Natural killer cell (primary cell): ENCODE measurements at regions not wholly inside any gene's neighbourhood (a gene's known extent, or its start where the extent isn't known, plus 50 kb on each side); places are given as distances from the start of the nearest gene placed in this dataset.

ENCODE experiments used
- ATAC-seq, 3 donors: fragments of 150-1000 bp in 2 of 3; fragments of 200-7000 bp in 1 of 3; cut with Tn5 transposase; 1 replicate in 1 of 3; 2 replicates in 2 of 3; pipeline ENCODE4 v1.10.0; 2021; ENCODE audit warnings: mild to moderate bottlenecking in 2 of 3, moderate library complexity in 2 of 3
- DNase-seq, 2 donors: peaks; one replicate each; pipeline versions ENCODE4 v3.0.0 to v3.0.0-alpha.2; 2013 to 2021; ENCODE audit warnings: mixed read lengths in 1 of 2
- H3K27ac ChIP-seq: one replicate; pipeline ENCODE4 v1.5.1; 2013; ENCODE audit warnings: mild to moderate bottlenecking, low read length
- H3K27me3 ChIP-seq: one replicate; pipeline ENCODE4 v1.6.1; 2013; ENCODE audit warnings: low read length; ENCODE audit not compliant: control insufficient read depth, insufficient read depth
- H3K36me3 ChIP-seq: one replicate; pipeline ENCODE4 v1.6.1; 2013; ENCODE audit warnings: low read length; ENCODE audit not compliant: control insufficient read depth, insufficient read depth
- H3K4me1 ChIP-seq: one replicate; pipeline ENCODE4 v1.6.1; 2013; ENCODE audit warnings: low read length; ENCODE audit not compliant: control insufficient read depth, insufficient read depth
- H3K4me3 ChIP-seq: one replicate; pipeline ENCODE4 v1.5.1; 2013; ENCODE audit warnings: low read length
- H3K9me3 ChIP-seq: one replicate; pipeline ENCODE4 v1.6.1; 2013; ENCODE audit warnings: low read length; ENCODE audit not compliant: control insufficient read depth, insufficient read depth
- H3K27ac Mint-ChIP-seq, 2 donors: one replicate each; pipeline ENCODE4 v1.8.0; 2022; ENCODE audit warnings: mild to moderate bottlenecking in 2 of 2, mixed read lengths in 2 of 2, moderate library complexity in 1 of 2
- H3K27me3 Mint-ChIP-seq, 2 donors: one replicate each; pipeline ENCODE4 v1.8.0; 2022; ENCODE audit warnings: low read depth in 2 of 2, mixed read lengths in 2 of 2
- H3K36me3 Mint-ChIP-seq: one replicate; pipeline ENCODE4 v1.8.0; 2022; ENCODE audit warnings: mixed read lengths
- H3K4me1 Mint-ChIP-seq, 2 donors: one replicate each; pipeline ENCODE4 v1.8.0; 2022; ENCODE audit warnings: mixed read lengths in 2 of 2
- H3K4me3 Mint-ChIP-seq: one replicate; pipeline ENCODE4 v1.8.0; 2022; ENCODE audit warnings: mild to moderate bottlenecking, moderate library complexity, mixed read lengths
- H3K9me3 Mint-ChIP-seq, 2 donors: one replicate each; pipeline ENCODE4 v1.8.0; 2022; ENCODE audit warnings: mixed read lengths in 2 of 2
- WGBS: methylation state at CpG from one replicate; pipeline ENCODE4 v1.1.7; 2013; ENCODE audit warnings: missing lambda C conversion rate; ENCODE audit not compliant: insufficient coverage; 5-methylcytosine and 5-hydroxymethylcytosine counted together
- intact Hi-C: fragments of 100-400 bp; cut with micrococcal nuclease; formaldehyde crosslinking; loops from one replicate; pipeline ENCODE4 v1.14.2; 2022
- TF ChIP-seq, protein P1 (sequence below): fragments of 200-600 bp; IDR thresholded peaks from one replicate; pipeline ENCODE4 v1.8.0; 2022; ENCODE audit warnings: antibody characterized with exemption

DNA sequence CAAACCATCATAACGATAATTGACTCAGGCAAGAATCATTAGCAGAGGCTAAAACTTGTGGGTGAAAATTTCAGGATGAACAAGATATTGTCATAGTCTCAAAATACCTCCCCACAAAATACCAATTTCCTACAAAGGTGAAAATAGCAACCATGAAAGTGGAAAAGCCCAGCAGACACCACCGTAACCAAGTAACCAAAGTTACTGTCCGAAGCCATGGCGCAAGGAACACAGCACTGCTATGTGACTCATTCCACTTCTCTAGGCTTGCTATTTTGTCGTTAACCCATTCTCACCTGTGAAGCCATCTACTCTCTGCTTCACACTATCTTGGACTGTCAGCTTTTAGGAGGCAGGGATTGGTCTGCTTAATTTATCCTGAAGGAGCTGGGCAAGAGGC lies 113.8 kb upstream of the CACUL1 start:
- Histone ChIP-seq H3K4me1 (no peaks in the 10 kb centered on the region), H3K36me3 (no peaks in the 10 kb centered on the region), H3K27me3 (no peaks in the 10 kb centered on the region), H3K27ac (no peak overlapping the region), H3K4me3 (no peak overlapping the region), H3K9me3 (no peaks in the 10 kb centered on the region)
- H3K4me3 Mint-ChIP-seq = no peak overlapping the region
- DNase-seq = no peak
- intact Hi-C loops = no loop called here
- no peaks in the 10 kb centered on the region for H3K9me3 Mint-ChIP-seq
- H3K27ac Mint-ChIP-seq = no peak overlapping the region
- peaks cover 15 to 30% of the 10 kb centered on the region in 2 donors for H3K27me3 Mint-ChIP-seq
- 56% methylated on average over 5 of the region's 5 CpGs for WGBS
- H3K4me1 Mint-ChIP-seq = no peaks in the 10 kb centered on the region
- ATAC-seq = no peak
- TF ChIP-seq, protein P1, sequence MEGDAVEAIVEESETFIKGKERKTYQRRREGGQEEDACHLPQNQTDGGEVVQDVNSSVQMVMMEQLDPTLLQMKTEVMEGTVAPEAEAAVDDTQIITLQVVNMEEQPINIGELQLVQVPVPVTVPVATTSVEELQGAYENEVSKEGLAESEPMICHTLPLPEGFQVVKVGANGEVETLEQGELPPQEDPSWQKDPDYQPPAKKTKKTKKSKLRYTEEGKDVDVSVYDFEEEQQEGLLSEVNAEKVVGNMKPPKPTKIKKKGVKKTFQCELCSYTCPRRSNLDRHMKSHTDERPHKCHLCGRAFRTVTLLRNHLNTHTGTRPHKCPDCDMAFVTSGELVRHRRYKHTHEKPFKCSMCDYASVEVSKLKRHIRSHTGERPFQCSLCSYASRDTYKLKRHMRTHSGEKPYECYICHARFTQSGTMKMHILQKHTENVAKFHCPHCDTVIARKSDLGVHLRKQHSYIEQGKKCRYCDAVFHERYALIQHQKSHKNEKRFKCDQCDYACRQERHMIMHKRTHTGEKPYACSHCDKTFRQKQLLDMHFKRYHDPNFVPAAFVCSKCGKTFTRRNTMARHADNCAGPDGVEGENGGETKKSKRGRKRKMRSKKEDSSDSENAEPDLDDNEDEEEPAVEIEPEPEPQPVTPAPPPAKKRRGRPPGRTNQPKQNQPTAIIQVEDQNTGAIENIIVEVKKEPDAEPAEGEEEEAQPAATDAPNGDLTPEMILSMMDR = no peak
- H3K36me3 Mint-ChIP-seq = no peaks in the 10 kb centered on the region

DNA sequence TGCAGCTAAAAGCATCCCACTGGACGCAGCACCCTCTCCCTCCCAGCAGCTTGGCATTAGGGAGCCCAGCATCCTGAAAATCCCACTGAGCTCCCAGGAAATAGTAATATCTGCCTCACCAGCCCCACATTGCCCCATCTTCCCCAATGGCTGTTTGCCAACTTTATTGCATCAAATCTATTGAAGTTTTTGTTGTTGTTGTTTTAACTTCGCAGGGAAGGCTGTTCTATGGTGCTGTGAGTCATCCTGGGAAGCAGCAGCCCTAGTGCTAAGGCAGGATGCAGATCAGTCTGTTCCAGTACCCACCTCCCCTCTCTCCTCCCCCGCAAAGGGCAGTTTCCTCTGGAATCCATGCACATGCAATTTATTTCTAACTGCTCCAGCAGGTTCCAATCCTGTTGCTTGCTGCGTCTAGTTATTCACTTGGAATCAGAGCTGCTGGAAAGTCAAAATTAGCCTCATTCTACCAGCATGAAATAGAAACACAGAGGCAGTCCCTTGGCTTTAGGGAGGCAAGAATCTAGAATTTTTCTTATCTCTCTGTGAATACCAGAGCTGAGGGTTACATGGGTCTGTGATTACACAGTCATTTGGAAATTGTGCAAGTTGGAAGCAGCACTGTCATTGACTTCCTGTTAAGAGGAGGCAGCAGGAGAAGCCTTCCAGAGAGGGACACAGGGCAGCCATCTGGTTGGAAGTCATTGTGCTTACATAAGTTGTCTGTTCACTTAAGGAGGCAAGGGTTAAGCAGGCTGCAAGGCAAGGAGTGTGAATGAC lies 115.9 kb upstream of the CACUL1 start:
- no peaks in the 10 kb centered on the region for H3K4me1 Mint-ChIP-seq
- peaks cover 18 to 42% of the 10 kb centered on the region in 2 donors for H3K27me3 Mint-ChIP-seq
- ATAC-seq = no peak
- H3K36me3 Mint-ChIP-seq = peaks cover under 1% of the 10 kb centered on the region
- H3K36me3 ChIP-seq = no peaks in the 10 kb centered on the region
- H3K9me3 Mint-ChIP-seq = no peaks in the 10 kb centered on the region
- no peak for DNase-seq
- no peak overlapping the region for H3K27ac Mint-ChIP-seq
- H3K4me3 ChIP-seq = no peak overlapping the region
- no peak overlapping the region for H3K27ac ChIP-seq
- intact Hi-C loops = no loop called here
- TF ChIP-seq, protein P1 = no peak
- WGBS = 62% methylated on average over 4 of the region's 4 CpGs
- H3K9me3 ChIP-seq = no peaks in the 10 kb centered on the region
- no peak overlapping the region for H3K4me3 Mint-ChIP-seq
- no peaks in the 10 kb centered on the region for H3K4me1 ChIP-seq
- H3K27me3 ChIP-seq = no peaks in the 10 kb centered on the region

DNA sequence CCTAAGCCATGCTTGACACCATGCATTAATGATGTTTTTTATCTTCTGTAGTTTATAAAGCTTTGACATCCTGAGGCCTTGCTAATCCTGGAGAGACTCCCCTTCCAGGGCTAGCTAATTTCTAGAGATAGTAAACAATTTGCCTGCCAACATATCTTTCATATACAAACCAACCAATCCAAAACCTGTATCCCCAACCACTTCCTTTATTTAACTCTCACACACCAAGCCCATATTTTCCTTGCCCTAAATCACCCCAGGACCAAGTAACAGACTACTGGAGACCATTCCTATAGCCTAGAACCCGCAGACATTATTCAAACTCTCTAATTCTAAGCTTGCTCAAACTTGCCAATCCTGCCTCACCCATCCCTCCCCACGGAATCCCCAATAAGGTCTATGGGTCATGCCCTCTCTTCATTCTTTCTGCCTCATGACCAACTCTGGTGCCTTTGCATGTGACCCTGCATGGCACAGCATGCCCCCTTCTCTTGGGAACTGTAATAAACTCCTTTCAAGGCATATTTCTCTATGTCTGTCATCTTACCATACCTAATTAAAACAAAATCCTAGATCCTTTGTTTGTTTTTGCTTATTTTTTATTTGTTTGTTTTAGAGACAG lies 116.6 kb upstream of the CACUL1 start:
- TF ChIP-seq, protein P1 = no peak
- intact Hi-C loops = no loop called here
- Histone ChIP-seq H3K27ac (no peak overlapping the region), H3K27me3 (peaks cover 4% of the 10 kb centered on the region), H3K4me3 (no peak overlapping the region), H3K9me3 (no peaks in the 10 kb centered on the region), H3K36me3 (no peaks in the 10 kb centered on the region), H3K4me1 (no peaks in the 10 kb centered on the region)
- Mint-ChIP-seq H3K27ac (no peak overlapping the region), H3K36me3 (peaks cover 7% of the 10 kb centered on the region), H3K9me3 (no peaks in the 10 kb centered on the region), H3K4me1 (no peaks in the 10 kb centered on the region), H3K27me3 (peaks cover 20 to 43% of the 10 kb centered on the region in 2 donors), H3K4me3 (no peak overlapping the region)
- 77% methylated on average over 2 of the region's 2 CpGs for WGBS
- DNase-seq (no peak), ATAC-seq (no peak)
